ENCODE measurements at regions not wholly inside any gene's neighbourhood (a gene's known extent, or its start where the extent isn't known, plus 50 kb on each side); places are given as distances from the start of the nearest gene placed in this dataset.

- no peak for DNase-seq (ENCODE audit: low read depth in 2 of 2)
Observed at GRCh38 chr5:74233571-74233970, 407.0 kb downstream of the ENC1 start.

- DNase-seq (ENCODE audit: low read depth in 2 of 2) = no peak
Observed at GRCh38 chr5:74233091-74233490, 407.4 kb downstream of the ENC1 start.

GRCh38 chr5:74232276-74232675 lies 408.3 kb downstream of the ENC1 start:
- no peak for DNase-seq (ENCODE audit: low read depth in 2 of 2)

GRCh38 chr5:74231697-74232096 lies 408.8 kb downstream of the ENC1 start:
- DNase-seq (ENCODE audit: low read depth in 2 of 2) = no peak

GRCh38 chr5:74226716-74227485 lies 413.6 kb downstream of the ENC1 start:
- no peak for DNase-seq (ENCODE audit: low read depth in 2 of 2)

GRCh38 chr5:74225587-74225986 lies 414.9 kb downstream of the ENC1 start:
- DNase-seq (ENCODE audit: low read depth in 2 of 2) = no peak

GRCh38 chr5:74224331-74224730 lies 416.2 kb downstream of the ENC1 start:
- DNase-seq (ENCODE audit: low read depth in 2 of 2) = no peak

- DNase-seq (ENCODE audit: low read depth in 2 of 2) = no peak
Observed at GRCh38 chr5:74222806-74223205, 417.7 kb downstream of the ENC1 start.

GRCh38 chr5:74221413-74221812 lies 419.1 kb downstream of the ENC1 start:
- DNase-seq (ENCODE audit: low read depth in 2 of 2) = no peak

GRCh38 chr5:74216012-74216411 lies 424.5 kb downstream of the ENC1 start:
- DNase-seq (ENCODE audit: low read depth in 2 of 2) = no peak

- DNase-seq (ENCODE audit: low read depth in 2 of 2) = no peak
Observed at GRCh38 chr5:74212336-74212735, 428.2 kb downstream of the ENC1 start.

- DNase-seq (ENCODE audit: low read depth in 2 of 2) = no peak
Observed at GRCh38 chr5:74209571-74209970, 431.0 kb downstream of the ENC1 start.

GRCh38 chr5:74206579-74207550 lies 433.7 kb downstream of the ENC1 start:
- no peak for DNase-seq (ENCODE audit: low read depth in 2 of 2)

GRCh38 chr5:74205767-74206578 lies 434.6 kb downstream of the ENC1 start:
- no peak for DNase-seq (ENCODE audit: low read depth in 2 of 2)

GRCh38 chr5:74201334-74202081 lies 439.0 kb downstream of the ENC1 start:
- no peak for DNase-seq (ENCODE audit: low read depth in 2 of 2)

- DNase-seq (ENCODE audit: low read depth in 2 of 2) = no peak
Observed at GRCh38 chr5:74200560-74200959, 440.0 kb downstream of the ENC1 start.

GRCh38 chr5:74199436-74200210 lies 440.9 kb downstream of the ENC1 start:
- DNase-seq (ENCODE audit: low read depth in 2 of 2) = no peak

GRCh38 chr5:74199005-74199404 lies 441.5 kb downstream of the ENC1 start:
- no peak for DNase-seq (ENCODE audit: low read depth in 2 of 2)

- no peak for DNase-seq (ENCODE audit: low read depth in 2 of 2)
Observed at GRCh38 chr5:74198156-74198555, 442.4 kb downstream of the ENC1 start.

- no peak for DNase-seq (ENCODE audit: low read depth in 2 of 2)
Observed at GRCh38 chr5:74196233-74196632, 444.3 kb downstream of the ENC1 start.

Data from stimulated activated CD8-positive, alpha-beta memory T cell treated with anti-CD3 and anti-CD28 coated beads, Interleukin-7, amount 100 ng/mL, for 4 hours (primary cell).